GM23338 (cell line): ENCODE measurements at regions not wholly inside any gene's neighbourhood (a gene's known extent, or its start where the extent isn't known, plus 50 kb on each side); places are given as distances from the start of the nearest gene placed in this dataset.
"Not testable (repeated sequence)": the region's sequence is repeated elsewhere in the genome, so short reads cannot be mapped to it uniquely, and the experiment has no call there.

ENCODE experiments used
- ATAC-seq: fragments of 200-7000 bp; cut with Tn5 transposase; 3 replicates; pipeline ENCODE4 v1.9.1; 2020
- DNase-seq: peaks from one replicate; pipeline ENCODE4 v3.0.0-alpha.2; 2015; ENCODE audit warnings: low spot score
- H2AFZ ChIP-seq: fragments of 200-600 bp; sonication (generic); 2 replicates; pipeline ENCODE4 v1.8.0; 2016; ENCODE audit warnings: antibody characterized with exemption, mild to moderate bottlenecking, moderate library complexity
- H3F3A ChIP-seq: fragments of 200-600 bp; sonication (generic); replicated peaks from 2 replicates; pipeline ENCODE4 v1.8.0; 2017; ENCODE audit warnings: antibody characterized with exemption, mixed run types, low read depth
- H3K27ac ChIP-seq: fragments of 200-600 bp; sonication (generic); 2 replicates; pipeline ENCODE4 v1.6.1; 2016; ENCODE audit warnings: low read depth
- H3K27me3 ChIP-seq: fragments of 200-600 bp; sonication (generic); 2 replicates; pipeline ENCODE4 v1.8.0; 2016; ENCODE audit warnings: mild to moderate bottlenecking, mixed run types, moderate library complexity; ENCODE audit not compliant: insufficient read depth
- H3K36me3 ChIP-seq: fragments of 200-600 bp; sonication (generic); 2 replicates; pipeline ENCODE4 v1.8.0; 2016; ENCODE audit warnings: mild to moderate bottlenecking; ENCODE audit not compliant: insufficient read depth
- H3K4me1 ChIP-seq: fragments of 200-600 bp; sonication (generic); 2 replicates; pipeline ENCODE4 v1.8.0; 2016; ENCODE audit warnings: mild to moderate bottlenecking, moderate library complexity; ENCODE audit not compliant: insufficient read depth
- H3K4me2 ChIP-seq: fragments of 200-600 bp; sonication (generic); 2 replicates; pipeline ENCODE4 v1.7.1; 2017; ENCODE audit warnings: mixed run types
- H3K4me3 ChIP-seq: fragments of 200-600 bp; sonication (generic); 2 replicates; pipeline ENCODE4 v1.6.1; 2016; ENCODE audit warnings: mixed run types
- H3K79me2 ChIP-seq: fragments of 200-600 bp; sonication (generic); replicated peaks from 2 replicates; pipeline ENCODE4 v1.8.0; 2017; ENCODE audit warnings: mild to moderate bottlenecking; ENCODE audit not compliant: insufficient read depth
- H3K9me2 ChIP-seq: fragments of 200-600 bp; sonication (generic); 2 replicates; pipeline ENCODE4 v1.8.0; 2017; ENCODE audit not compliant: insufficient read depth
- H4K20me1 ChIP-seq: fragments of 200-600 bp; sonication (generic); replicated peaks from 2 replicates; pipeline ENCODE4 v1.8.0; 2017; ENCODE audit warnings: mild to moderate bottlenecking; ENCODE audit not compliant: insufficient read depth
- H3K27ac Mint-ChIP-seq: 2 replicates; pipeline ENCODE4 v1.8.0; 2020; ENCODE audit warnings: inconsistent platforms, mild to moderate bottlenecking, moderate library complexity, mixed read lengths
- H3K27me3 Mint-ChIP-seq: 3 replicates; pipeline ENCODE4 v1.8.0; 2022; ENCODE audit warnings: low read depth, mild to moderate bottlenecking, moderate library complexity, mixed read lengths, inconsistent platforms; ENCODE audit not compliant: insufficient read depth, poor library complexity
- H3K36me3 Mint-ChIP-seq: 3 replicates; pipeline ENCODE4 v1.8.0; 2021; ENCODE audit warnings: low read depth, mild to moderate bottlenecking, inconsistent platforms, moderate library complexity, mixed read lengths
- H3K4me1 Mint-ChIP-seq: 3 replicates; pipeline ENCODE4 v1.8.0; 2020; ENCODE audit warnings: mild to moderate bottlenecking, inconsistent platforms, mixed read lengths
- H3K4me3 Mint-ChIP-seq: 3 replicates; pipeline ENCODE4 v1.8.0; 2021; ENCODE audit warnings: moderate library complexity, mild to moderate bottlenecking, inconsistent platforms, mixed read lengths
- H3K9me3 Mint-ChIP-seq: 3 replicates; pipeline ENCODE4 v1.8.0; 2020; ENCODE audit warnings: moderate library complexity, mild to moderate bottlenecking, inconsistent platforms, mixed read lengths
- CREB1 ChIP-seq: fragments of 250-450 bp; sonication (Bioruptor Pico); IDR thresholded peaks from 2 replicates; pipeline ENCODE4 v1.5.0; 2020; ENCODE audit warnings: low read depth, mild to moderate bottlenecking, moderate library complexity
- CTCF ChIP-seq, 2 experiments: fragments of 200-600 bp in 1 of 2; sonication (generic) in 1 of 2; conservative IDR thresholded peaks; 2 replicates each; pipeline versions ENCODE4 v1.5.1 to v1.6.1; 2016 to 2017; ENCODE audit warnings: antibody characterized with exemption in 2 of 2, low read depth in 2 of 2, mild to moderate bottlenecking in 2 of 2, moderate library complexity in 1 of 2
- EZH2 ChIP-seq: fragments of 200-600 bp; sonication (generic); IDR thresholded peaks from one replicate; pipeline ENCODE4 v1.8.0; 2017; ENCODE audit warnings: antibody characterized with exemption, mild to moderate bottlenecking, low read depth; ENCODE audit not compliant: unreplicated experiment
- NANOG ChIP-seq: IDR thresholded peaks from 2 replicates; pipeline ENCODE4 v1.6.1; 2016; ENCODE audit warnings: antibody characterized with exemption, borderline replicate concordance
- POLR2AphosphoS5 ChIP-seq: IDR thresholded peaks from 2 replicates; pipeline ENCODE4 v1.6.1; 2016; ENCODE audit warnings: antibody characterized with exemption, low read depth
- STAT1 ChIP-seq: IDR thresholded peaks from one replicate; pipeline ENCODE4 v1.6.1; 2016; ENCODE audit warnings: antibody characterized with exemption; ENCODE audit not compliant: unreplicated experiment
- ZNF114 ChIP-seq: fragments of 250-450 bp; sonication (Bioruptor Pico); IDR thresholded peaks from 2 replicates; pipeline ENCODE4 v1.5.0; 2020; ENCODE audit warnings: mild to moderate bottlenecking, moderate library complexity
- ZNF331 ChIP-seq: fragments of 250-450 bp; sonication (Bioruptor Pico); IDR thresholded peaks from 2 replicates; pipeline ENCODE4 v1.5.0; 2020; ENCODE audit warnings: low read depth, mild to moderate bottlenecking, moderate library complexity
- ZNF462 ChIP-seq: fragments of 250-450 bp; sonication (Bioruptor Pico); IDR thresholded peaks from 2 replicates; pipeline ENCODE4 v1.5.0; 2020; ENCODE audit warnings: mild to moderate bottlenecking, moderate library complexity
- TF ChIP-seq, protein P1 (sequence below): IDR thresholded peaks from 2 replicates; pipeline ENCODE4 v1.6.1; 2016; ENCODE audit warnings: antibody characterized with exemption

DNA sequence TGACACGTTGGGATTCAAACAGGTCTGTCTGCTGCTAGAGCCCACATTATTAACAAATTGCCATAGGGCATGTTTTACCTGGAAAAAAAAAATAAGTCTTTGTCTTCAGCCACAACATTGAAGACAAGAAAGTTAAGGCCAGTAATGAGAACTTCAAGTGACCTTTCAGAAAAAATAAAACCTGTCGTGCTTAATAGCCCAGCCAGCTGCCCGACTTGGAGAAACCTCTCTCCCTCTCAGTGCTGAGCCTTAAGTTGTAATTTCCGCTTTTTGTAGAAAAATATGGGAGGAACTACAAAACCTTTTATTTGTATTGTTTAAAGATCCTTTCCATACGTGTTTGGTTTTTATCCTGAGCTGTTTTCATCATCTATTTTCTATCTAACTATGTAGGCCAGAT is 454.3 kb upstream of the SLITRK6 start:
- not testable (repeated sequence) for H3K9me2 ChIP-seq, H2AFZ ChIP-seq, H3K4me3 Mint-ChIP-seq, H3F3A ChIP-seq, H3K27me3 ChIP-seq, DNase-seq, H3K4me1 Mint-ChIP-seq, H3K79me2 ChIP-seq, H3K36me3 Mint-ChIP-seq, H3K4me1 ChIP-seq, H3K27me3 Mint-ChIP-seq, ATAC-seq, H3K9me3 Mint-ChIP-seq, H3K27ac ChIP-seq, H4K20me1 ChIP-seq, H3K36me3 ChIP-seq, H3K4me2 ChIP-seq, H3K27ac Mint-ChIP-seq, H3K4me3 ChIP-seq

DNA sequence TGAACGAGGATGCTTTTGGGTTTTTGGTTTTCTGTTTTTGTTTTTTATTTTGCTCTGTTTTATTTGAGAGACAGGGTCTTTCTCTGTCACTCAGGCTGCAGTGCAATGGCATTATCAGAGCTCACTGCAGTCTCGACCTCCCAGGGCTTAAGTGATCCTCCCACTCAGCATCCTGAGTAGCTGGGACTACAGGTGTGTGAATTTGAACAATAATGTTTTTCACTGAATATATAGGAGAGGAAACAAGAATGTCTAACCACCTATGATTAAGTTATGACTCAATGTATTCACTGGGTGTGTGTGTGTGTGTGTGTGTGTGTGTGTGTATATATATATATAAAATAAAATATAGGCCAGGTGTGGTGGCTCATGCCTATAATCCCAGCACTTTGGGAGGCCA is 456.6 kb upstream of the SLITRK6 start:
- H3K4me1 Mint-ChIP-seq, ATAC-seq: not testable (repeated sequence)

GRCh38 chr13:86269511-86269910 is 470.3 kb upstream of the SLITRK6 start:
- no peaks in the 10 kb centered on the region for H3K79me2 ChIP-seq
- no peak for ATAC-seq
- no peaks in the 10 kb centered on the region for H3K4me1 ChIP-seq
- Mint-ChIP-seq H3K4me1 (no peaks in the 10 kb centered on the region), H3K4me3 (no peak overlapping the region), H3K27ac (no peak overlapping the region), H3K36me3 (no peaks in the 10 kb centered on the region), H3K27me3 (no peaks in the 10 kb centered on the region), H3K9me3 (no peaks in the 10 kb centered on the region)
- H2AFZ ChIP-seq: no peak overlapping the region
- no peaks in the 10 kb centered on the region for H4K20me1 ChIP-seq
- H3K27ac ChIP-seq: no peak overlapping the region
- no peaks in the 10 kb centered on the region for H3F3A ChIP-seq
- no peaks in the 10 kb centered on the region for H3K36me3 ChIP-seq
- no peak for DNase-seq
- no peaks in the 10 kb centered on the region for H3K27me3 ChIP-seq
- H3K9me2 ChIP-seq: no peaks in the 10 kb centered on the region
- H3K4me2 ChIP-seq: no peak overlapping the region
- no peak overlapping the region for H3K4me3 ChIP-seq
- no peak for TF ChIP-seq ZNF331 (CRISPR knock-in tag)
- TF ChIP-seq STAT1: no peak
- TF ChIP-seq CREB1: no peak
- TF ChIP-seq NANOG: no peak
- no peak for TF ChIP-seq POLR2AphosphoS5
- no peak for TF ChIP-seq ZNF462
- no peak for TF ChIP-seq CTCF (conservative IDR thresholded peaks at IDR 0.05; ENCODE audit: low read depth in 2 of 2)
- no peak for TF ChIP-seq EZH2
- TF ChIP-seq, protein P1, sequence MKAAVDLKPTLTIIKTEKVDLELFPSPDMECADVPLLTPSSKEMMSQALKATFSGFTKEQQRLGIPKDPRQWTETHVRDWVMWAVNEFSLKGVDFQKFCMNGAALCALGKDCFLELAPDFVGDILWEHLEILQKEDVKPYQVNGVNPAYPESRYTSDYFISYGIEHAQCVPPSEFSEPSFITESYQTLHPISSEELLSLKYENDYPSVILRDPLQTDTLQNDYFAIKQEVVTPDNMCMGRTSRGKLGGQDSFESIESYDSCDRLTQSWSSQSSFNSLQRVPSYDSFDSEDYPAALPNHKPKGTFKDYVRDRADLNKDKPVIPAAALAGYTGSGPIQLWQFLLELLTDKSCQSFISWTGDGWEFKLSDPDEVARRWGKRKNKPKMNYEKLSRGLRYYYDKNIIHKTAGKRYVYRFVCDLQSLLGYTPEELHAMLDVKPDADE: no peak
- TF ChIP-seq ZNF114: no peak

More for the DNA sequence above, 456.6 kb upstream of the SLITRK6 start:
- not testable (repeated sequence) for H3K79me2 ChIP-seq, H3K36me3 Mint-ChIP-seq, H3K4me1 ChIP-seq, H2AFZ ChIP-seq, H3K27ac Mint-ChIP-seq, H3K27ac ChIP-seq, H3K9me2 ChIP-seq, H4K20me1 ChIP-seq, DNase-seq, H3K36me3 ChIP-seq, H3K4me2 ChIP-seq, H3K4me3 Mint-ChIP-seq, H3K4me3 ChIP-seq, H3K27me3 ChIP-seq, H3F3A ChIP-seq, H3K9me3 Mint-ChIP-seq, H3K27me3 Mint-ChIP-seq
